ENCODE measurements at regions not wholly inside any gene's neighbourhood (a gene's known extent, or its start where the extent isn't known, plus 50 kb on each side); places are given as distances from the start of the nearest gene placed in this dataset.

DNA sequence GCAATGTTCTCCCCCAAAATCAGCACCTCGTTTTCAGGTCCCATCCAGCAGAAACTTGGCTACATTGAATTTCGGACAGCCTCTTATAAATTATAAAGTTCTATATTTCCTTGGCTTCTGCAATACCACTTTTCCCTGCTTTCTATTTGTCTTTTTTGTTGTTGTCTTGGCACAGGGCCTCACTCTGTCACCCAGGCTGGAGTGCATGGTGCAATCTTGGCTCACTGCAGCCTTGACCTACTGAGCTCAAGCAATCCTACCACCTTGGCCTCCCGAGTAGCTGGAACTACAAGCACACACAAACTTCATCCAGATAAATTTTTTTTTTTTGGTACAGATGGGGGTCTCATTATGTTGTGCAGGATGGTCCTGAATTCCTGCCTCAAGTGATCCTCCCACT is 55.3 kb upstream of the HECW1 start:
- H3K56ac ChIP-seq (ENCODE audit: insufficient read length, low read depth, low read length), result no peak overlapping the region
- WGBS (ENCODE audit: extremely low coverage, insufficient read length, low lambda C conversion rate), result no CpG with 5 or more reads among the region's 3 CpGs
- no peaks in the 10 kb centered on the region for H3K79me2 ChIP-seq (ENCODE audit: insufficient read depth, low read length)
- no peak overlapping the region for H2BK20ac ChIP-seq (ENCODE audit: low read depth, low read length, poor library complexity, severe bottlenecking)
- no peaks in the 10 kb centered on the region for H3K9me3 ChIP-seq (ENCODE audit: control insufficient read depth, low read depth, low read length)
- H2BK5ac ChIP-seq (ENCODE audit: insufficient read length, low read length), result no peak overlapping the region
- no peak overlapping the region for H2BK15ac ChIP-seq (ENCODE audit: low read depth, low read length)
- H3K4ac ChIP-seq (ENCODE audit: low read depth, low read length), result no peak overlapping the region
- no peak overlapping the region for H4K5ac ChIP-seq (ENCODE audit: insufficient read length, low read depth, low read length)
- Mint-ChIP-seq H3K36me3 (ENCODE audit: insufficient read depth in 1 of 3, low read depth in 3 of 3) (peaks cover 0 to 9% (median 0%) of the 10 kb centered on the region in 3 experiments; a peak in 3 of 7 replicates), H3K9me3 (peaks cover 2 to 3% of the 10 kb centered on the region in 2 experiments; a peak in 3 of 5 replicates), H3K27ac (no peak overlapping the region), H3K4me1 (peaks cover 20 to 31% of the 10 kb centered on the region in 2 experiments), H3K27me3 (ENCODE audit: low read depth) (no peaks in the 10 kb centered on the region), H3K4me3 (no peak overlapping the region)
- H2AFZ ChIP-seq (ENCODE audit: low read length), result no peak overlapping the region
- no peaks in the 10 kb centered on the region for H3K79me1 ChIP-seq (ENCODE audit: insufficient read depth, low read depth, low read length, poor library complexity, severe bottlenecking)
- no peak overlapping the region for H3T11ph ChIP-seq (ENCODE audit: low read length)
- H2AK5ac ChIP-seq (ENCODE audit: insufficient read length, low read length), result no peak overlapping the region
- no peak overlapping the region for H3K27ac ChIP-seq (ENCODE audit: insufficient read length, low read depth, low read length)
- no peak overlapping the region for H4K91ac ChIP-seq (ENCODE audit: insufficient read length, low read depth, low read length)
- no peak overlapping the region for H3K23ac ChIP-seq (ENCODE audit: insufficient read length, low read depth, low read length)
- H3K4me1 ChIP-seq (ENCODE audit: insufficient read depth, low read length), result peaks cover 10% of the 10 kb centered on the region; the same call in 1 of the 2 replicates
- no peak overlapping the region for H2BK120ac ChIP-seq (ENCODE audit: low read depth, low read length, poor library complexity, severe bottlenecking)
- no peak overlapping the region for H3K4me2 ChIP-seq (ENCODE audit: insufficient read depth, insufficient read length, low read length)
- no peak overlapping the region for H3K9ac ChIP-seq (ENCODE audit: extremely low read depth, insufficient read length, low read length)
- H3K18ac ChIP-seq (ENCODE audit: insufficient read length, low read depth, low read length), result no peak overlapping the region
- no peak overlapping the region for H4K8ac ChIP-seq (replicated peaks; ENCODE audit: insufficient read length, low read depth, low read length)
- TF ChIP-seq CTCF (conservative IDR thresholded peaks at IDR 0.05), result no peak
- no peaks in the 10 kb centered on the region for H3K23me2 ChIP-seq (ENCODE audit: insufficient read length, low read depth, low read length, poor library complexity, severe bottlenecking)
- DNase-seq, result no peak
- H2BK12ac ChIP-seq (ENCODE audit: insufficient read length, low read depth, low read length), result no peak overlapping the region
- no peaks in the 10 kb centered on the region for H3K27me3 ChIP-seq (ENCODE audit: insufficient read depth, low read length)
- no peak overlapping the region for H3K14ac ChIP-seq (ENCODE audit: insufficient read depth, low read length)
- H4K20me1 ChIP-seq (ENCODE audit: control insufficient read depth, insufficient read depth, insufficient read length), result no peaks in the 10 kb centered on the region

All from H9 (cell line).